ENCODE measurements at regions not wholly inside any gene's neighbourhood (a gene's known extent, or its start where the extent isn't known, plus 50 kb on each side); places are given as distances from the start of the nearest gene placed in this dataset.
"Not testable (repeated sequence)": the region's sequence is repeated elsewhere in the genome, so short reads cannot be mapped to it uniquely, and the experiment has no call there.

- DNase-seq (ENCODE audit: low read depth) = no peak
Observed at GRCh38 chr13:111413407-111414187, 93.2 kb downstream of the TEX29 start.

DNA sequence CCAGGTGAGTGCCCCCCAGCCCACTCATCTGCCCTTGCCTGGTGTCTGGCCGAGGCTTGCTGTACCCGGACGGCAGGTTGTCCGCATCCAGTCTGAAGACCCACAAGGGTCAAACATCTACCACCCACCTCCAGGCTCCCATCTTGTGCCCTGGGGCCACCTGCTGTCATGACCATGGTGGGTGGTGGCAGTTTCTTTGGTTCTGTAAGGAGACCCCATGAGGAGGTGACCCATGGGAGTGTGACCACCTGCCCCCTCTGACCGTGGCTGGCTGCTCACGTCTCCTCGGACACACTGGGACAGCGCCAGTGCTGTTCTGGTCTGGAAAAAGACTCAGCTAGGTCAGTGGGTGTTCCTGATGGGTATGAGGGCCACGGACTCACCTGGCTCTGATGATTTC, 93.9 kb downstream of the TEX29 start:
- DNase-seq (ENCODE audit: low read depth) = no peak

GRCh38 chr13:111415246-111415645, 94.8 kb downstream of the TEX29 start:
- no peak for DNase-seq (ENCODE audit: low read depth)

DNA sequence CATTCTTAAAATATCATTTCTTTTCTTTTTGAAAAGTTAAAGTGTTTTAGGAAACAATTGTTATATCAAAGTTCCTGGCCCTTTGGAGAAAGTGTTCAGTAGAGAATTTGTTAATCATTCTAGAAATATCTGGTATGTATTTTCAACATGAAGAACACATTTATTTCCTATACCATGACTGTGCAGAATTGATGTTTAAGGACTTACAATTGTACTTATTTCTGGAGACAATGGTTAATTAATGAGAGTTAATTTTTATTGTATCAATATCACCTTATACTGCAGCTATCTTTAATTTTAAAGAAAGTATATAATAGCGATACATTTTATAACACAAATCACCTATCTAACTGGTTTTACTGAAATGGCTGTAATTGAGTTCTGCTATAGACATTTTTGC, 95.3 kb downstream of the TEX29 start:
- DNase-seq (ENCODE audit: low read depth) = no peak

DNA sequence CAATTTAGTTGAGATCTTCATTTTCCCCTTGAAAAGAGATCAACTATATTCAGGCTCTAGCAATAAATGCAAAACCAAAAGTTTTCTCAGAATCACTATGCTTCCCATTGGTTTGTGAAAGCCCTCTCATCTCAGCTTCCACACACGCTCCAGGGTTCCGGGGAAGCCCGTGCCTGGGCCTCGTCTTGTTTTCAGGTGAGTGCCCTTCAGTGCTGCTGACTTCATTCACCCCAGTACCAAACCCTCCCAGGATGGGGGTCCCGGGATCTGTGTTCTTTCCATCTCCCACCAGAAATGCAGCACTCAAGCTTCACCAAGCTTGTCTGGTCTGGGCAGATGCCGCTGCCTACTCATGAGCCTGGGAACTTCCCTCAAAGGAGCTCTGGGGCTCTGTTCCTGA, 97.7 kb downstream of the TEX29 start:
- no peak for DNase-seq (ENCODE audit: low read depth)

DNA sequence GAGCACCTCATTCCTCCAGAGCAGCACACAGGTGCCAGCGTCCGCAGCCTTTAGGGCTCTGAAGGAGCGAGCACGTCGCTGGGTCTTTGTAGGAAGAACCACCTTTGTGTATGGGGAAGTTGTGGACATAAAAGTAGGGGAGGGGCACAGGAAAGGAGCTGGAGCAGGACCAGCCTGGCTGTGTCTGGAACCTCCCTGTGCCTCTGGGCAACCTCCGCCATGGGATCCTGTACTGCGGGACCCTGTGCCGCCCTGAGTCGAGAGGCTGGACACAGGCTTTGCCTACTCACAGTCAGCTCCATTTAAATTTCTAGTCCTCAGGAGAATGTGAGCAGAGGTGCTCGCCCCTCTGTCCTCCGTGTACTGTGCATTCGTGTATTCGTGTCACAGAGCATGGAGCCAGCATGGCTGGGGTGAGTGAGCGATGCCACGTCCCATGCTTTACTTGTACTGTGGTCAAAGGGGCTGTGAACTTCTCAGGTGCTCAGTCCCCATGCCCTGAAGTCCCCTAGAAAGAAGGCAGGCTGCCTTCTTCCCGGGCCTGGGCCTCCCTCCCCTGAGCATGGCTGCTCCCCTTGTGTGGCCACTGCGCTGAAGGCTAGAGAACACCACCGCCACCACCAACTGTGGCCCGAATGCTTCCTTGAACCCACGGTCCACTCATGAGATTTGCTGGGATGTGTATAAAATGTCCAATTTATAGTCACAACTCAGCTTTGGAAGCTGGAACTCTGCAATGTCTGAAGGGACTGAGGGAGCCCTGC, 99.9 kb downstream of the TEX29 start:
- no peak for DNase-seq (ENCODE audit: low read depth)

DNA sequence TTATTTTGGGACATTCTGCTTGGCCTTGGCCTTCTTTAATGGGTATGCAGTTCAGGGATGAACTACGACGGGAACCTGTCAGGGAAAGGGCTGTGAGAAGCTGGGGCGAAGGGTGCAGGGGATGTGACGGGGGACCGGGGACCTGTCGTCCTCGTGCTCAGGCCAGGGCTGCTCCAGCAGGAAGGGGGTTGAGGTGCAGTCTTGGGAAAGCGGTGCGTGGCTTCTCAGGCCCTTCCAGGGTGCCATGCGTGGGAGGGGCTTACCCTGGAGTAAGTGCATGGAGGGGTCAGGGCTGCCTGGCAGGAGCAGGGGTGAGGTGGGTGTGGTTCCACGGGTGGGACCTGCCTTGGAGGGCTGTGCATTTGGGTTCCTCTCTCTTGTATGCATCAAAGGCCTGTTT, 100.8 kb downstream of the TEX29 start:
- DNase-seq (ENCODE audit: low read depth) = no peak

DNA sequence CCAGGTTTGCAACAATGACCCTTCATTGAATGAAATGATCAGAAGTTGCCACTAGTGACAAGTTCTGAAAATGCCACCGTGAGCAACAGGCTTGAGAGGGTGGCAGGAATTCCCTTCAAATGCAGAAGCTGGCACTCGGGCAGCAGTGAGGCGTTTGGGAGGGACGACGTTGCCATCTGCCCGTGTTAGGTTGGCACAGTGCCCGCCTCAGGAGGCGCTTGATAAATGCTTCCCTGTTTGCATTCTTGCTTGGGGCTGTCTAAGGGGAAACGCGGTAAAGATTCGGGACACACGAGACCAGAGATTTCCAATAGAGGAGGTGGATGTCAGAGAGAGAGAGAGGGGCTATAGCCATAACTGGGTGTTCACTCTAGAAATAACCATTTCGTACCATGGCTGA, 101.9 kb downstream of the TEX29 start:
- DNase-seq (ENCODE audit: low read depth) = no peak

- DNase-seq (ENCODE audit: low read depth) = no peak
Observed at GRCh38 chr13:111423168-111423785, 102.8 kb downstream of the TEX29 start.

DNA sequence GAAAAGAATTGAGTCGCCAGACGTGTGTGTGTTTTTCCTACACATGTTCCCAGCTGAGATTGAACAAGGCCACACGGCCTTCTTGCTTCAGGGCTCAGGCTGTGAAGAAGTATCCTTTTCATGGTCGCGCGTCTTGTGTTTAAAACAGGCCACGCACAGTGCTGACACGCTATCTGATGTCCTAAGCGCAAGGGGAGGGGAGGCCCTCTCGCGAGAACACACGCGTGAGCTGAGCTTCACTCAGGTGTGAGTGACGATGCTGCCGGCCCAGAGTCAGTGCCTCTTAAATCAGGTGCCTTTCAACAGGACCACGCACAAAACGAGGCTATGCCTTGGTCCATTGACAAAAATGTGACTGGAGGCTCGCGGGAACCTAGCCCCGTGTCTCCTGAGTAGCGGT, 103.7 kb downstream of the TEX29 start:
- DNase-seq (ENCODE audit: low read depth) = no peak

- no peak for DNase-seq (ENCODE audit: low read depth)
Observed at GRCh38 chr13:111425326-111425725, 104.9 kb downstream of the TEX29 start.

- peak; percentile 3 for DNase-seq (ENCODE audit: low read depth)
Observed at GRCh38 chr13:111429064-111429558, 108.7 kb downstream of the TEX29 start.

DNA sequence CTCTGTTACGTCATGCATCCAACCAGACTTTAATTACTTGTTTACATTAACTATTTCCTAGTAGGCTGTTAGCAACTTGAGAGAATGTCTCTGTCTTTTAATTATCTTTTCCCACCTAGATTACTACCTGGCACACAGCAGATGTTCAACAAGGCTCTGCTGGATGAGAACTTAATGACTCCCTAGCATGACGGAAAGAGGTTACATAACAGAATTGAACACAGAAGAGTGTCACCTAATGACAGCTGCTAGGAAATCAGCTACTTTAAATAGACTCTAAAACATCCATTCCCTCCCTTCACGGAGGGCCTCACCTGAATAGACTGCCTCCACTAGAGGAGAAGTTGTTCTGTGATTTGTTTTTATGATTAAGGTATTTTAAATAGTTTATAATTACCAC, 110.8 kb downstream of the TEX29 start:
- DNase-seq (ENCODE audit: low read depth) = no peak

GRCh38 chr13:111434578-111435159, 114.2 kb downstream of the TEX29 start:
- DNase-seq (ENCODE audit: low read depth) = no peak

DNA sequence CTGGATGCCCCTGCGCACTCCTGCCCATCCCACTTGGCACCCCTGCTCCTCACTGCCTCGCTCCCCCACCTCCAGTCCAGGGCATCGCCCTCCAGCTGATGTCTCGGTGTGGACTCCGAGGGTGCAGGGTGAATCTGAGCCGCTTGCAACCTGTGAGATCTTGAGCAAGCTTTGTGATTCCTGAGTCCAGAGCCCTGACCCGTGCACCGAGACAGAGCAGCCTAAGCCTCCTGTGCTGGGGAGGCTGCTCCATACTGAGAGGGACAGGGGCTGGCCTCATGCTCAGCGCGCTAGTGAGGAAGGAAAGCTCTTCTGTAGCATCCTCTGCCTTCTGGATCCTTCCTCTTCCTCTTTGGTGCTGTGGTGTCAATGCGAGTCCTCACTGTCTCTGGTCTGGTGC, 116.0 kb downstream of the TEX29 start:
- DNase-seq (ENCODE audit: low read depth) = no peak

DNA sequence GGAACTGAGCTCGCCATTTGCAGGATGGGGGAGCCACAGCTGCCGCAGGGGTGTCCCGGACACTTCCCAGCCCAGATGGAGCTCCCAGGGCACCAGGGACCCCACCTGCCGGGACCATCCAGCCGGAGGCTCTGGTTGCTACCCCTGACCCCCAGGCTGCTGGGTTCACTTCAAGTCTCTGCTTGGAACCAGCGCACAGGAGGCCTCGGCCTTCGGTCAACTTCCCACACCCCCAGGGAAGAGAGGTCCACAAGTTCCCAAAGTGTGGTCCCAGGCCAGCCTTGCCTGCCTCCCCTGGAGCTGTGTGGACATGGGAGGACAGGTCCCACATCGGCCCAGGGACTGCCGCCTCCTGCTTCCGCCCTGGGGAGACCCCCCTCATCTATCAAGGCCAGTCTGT, 117.0 kb downstream of the TEX29 start:
- no peak for DNase-seq (ENCODE audit: low read depth)

- no peak for DNase-seq (ENCODE audit: low read depth)
Observed at GRCh38 chr13:111437856-111438547, 117.6 kb downstream of the TEX29 start.

DNA sequence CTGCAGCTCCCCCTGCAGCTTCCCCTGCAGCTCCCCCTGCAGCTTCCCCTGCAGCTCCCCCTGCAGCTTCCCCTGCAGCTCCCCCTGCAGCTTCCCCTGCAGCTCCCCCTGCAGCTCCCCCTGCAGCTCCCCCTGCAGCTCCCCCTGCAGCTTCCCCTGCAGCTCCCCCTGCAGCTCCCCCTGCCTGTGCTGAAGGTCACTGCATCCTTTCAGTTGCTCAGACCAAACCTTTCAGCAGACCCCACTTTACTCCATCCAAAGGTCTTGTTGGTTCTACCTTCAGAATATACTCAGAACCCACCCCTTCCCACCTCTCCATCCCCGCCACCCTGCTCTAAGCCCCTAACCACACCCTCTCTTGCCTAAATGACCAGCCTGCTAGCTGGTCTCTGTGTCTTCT, 120.0 kb downstream of the TEX29 start:
- DNase-seq (ENCODE audit: low read depth) = not testable (repeated sequence)

GRCh38 chr13:111443981-111444380, 123.5 kb downstream of the TEX29 start:
- DNase-seq (ENCODE audit: low read depth) = no peak

GRCh38 chr13:111448504-111448903, 128.1 kb downstream of the TEX29 start:
- DNase-seq (ENCODE audit: low read depth) = no peak

DNA sequence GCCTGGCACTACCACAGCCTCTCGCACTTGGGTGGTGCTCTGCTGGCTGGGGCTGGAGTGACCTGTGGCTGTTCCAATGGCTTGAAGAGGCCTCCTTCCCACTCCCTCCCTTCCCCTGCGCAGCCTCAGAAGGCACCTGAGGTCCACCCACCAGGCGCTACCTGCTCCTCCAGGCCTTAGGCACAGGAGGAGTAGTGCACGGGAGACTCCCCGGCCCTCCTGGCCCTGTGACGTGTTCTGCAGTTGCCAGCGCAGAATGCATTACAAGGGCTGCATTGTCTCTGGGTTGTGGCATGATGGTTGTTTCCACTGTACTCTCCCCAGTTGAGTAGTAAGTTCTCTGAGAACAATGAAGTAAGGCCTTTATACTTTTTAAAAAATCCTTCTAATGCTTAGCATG, 128.6 kb downstream of the TEX29 start:
- DNase-seq (ENCODE audit: low read depth) = no peak

DNA sequence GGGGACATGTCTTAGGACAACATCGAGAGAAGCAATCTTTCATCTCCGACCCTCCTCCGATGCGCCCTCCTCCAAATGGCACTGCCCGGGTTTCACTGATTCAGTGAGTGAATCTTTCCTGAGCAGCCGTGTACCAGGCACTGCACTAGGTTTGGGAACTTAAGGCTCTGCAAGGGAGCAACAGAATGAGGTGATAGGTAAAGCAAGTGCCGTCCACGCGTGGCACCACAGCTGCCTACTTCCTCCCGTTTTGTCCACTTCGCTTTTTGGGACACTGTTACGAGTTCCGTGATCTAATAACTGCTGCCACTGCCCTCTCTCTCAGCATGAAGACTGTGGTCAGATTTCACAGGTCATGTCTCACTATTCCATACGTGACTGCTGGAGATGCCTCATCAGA, 131.0 kb downstream of the TEX29 start:
- DNase-seq (ENCODE audit: low read depth) = no peak

Data from GM04503 (cell line).